ENCODE measurements at regions not wholly inside any gene's neighbourhood (a gene's known extent, or its start where the extent isn't known, plus 50 kb on each side); places are given as distances from the start of the nearest gene placed in this dataset.

DNA sequence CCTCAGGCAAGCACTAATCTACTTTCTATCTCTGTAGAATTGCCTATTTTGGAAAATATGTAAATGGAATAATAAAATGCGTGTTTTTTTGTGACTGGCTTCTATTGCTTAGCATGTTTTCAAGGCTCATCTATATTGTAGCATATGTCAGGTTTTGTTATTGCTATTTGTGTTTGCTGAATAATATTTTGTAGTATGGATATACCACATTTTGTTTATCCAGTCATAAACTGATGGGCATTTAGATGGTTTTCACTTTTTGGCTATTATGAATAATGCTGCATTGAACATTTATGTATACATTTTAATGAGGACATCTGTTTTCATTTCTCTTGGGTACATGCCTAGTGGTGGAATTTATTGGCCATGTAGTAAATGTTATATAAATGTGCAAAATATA is 183.3 kb upstream of the ZP4 start:
- no peak overlapping the region for H3K9ac ChIP-seq (replicated peaks; ENCODE audit: extremely low read depth, insufficient read depth, low read length)
- no peaks in the 10 kb centered on the region for H3K4me1 ChIP-seq (ENCODE audit: control insufficient read depth, extremely low read depth, insufficient read depth, low read length)
- H3K4me2 ChIP-seq (ENCODE audit: insufficient read depth, low read length), result no peak overlapping the region
- no peaks in the 10 kb centered on the region for H3K9me3 ChIP-seq (replicated peaks; ENCODE audit: control insufficient read depth, insufficient read depth, low read length)
- H3K27me3 ChIP-seq (ENCODE audit: control insufficient read depth in 2 of 2, insufficient read depth in 2 of 2, low read length in 2 of 2), result no peaks in the 10 kb centered on the region
- H3K79me2 ChIP-seq (ENCODE audit: control insufficient read depth, insufficient read depth, low read length), result no peaks in the 10 kb centered on the region
- TF ChIP-seq POLR2A (IDR thresholded peaks at IDR 0.05; ENCODE audit: low read depth, low read length), result no peak
- no peak for TF ChIP-seq FOS (IDR thresholded peaks at IDR 0.05; ENCODE audit: borderline replicate concordance, insufficient read depth, low read length)
- no peak for TF ChIP-seq EZH2 (IDR thresholded peaks at IDR 0.05; ENCODE audit: borderline replicate concordance, low read depth, low read length, severe bottlenecking)
- TF ChIP-seq JUN (IDR thresholded peaks at IDR 0.05; ENCODE audit: borderline replicate concordance, insufficient read depth, insufficient read length, low read depth), result no peak
- TF ChIP-seq GATA2 (IDR thresholded peaks at IDR 0.05; ENCODE audit: insufficient read depth, insufficient read length, low read depth, low read length), result no peak
- TF ChIP-seq, protein P1, sequence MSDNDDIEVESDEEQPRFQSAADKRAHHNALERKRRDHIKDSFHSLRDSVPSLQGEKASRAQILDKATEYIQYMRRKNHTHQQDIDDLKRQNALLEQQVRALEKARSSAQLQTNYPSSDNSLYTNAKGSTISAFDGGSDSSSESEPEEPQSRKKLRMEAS (IDR thresholded peaks at IDR 0.05; ENCODE audit: insufficient read depth, insufficient read length), result no peak
- no peak overlapping the region for H2AFZ ChIP-seq (ENCODE audit: low read depth, low read length)
- no peaks in the 10 kb centered on the region for H3K9me1 ChIP-seq (replicated peaks; ENCODE audit: control insufficient read depth, extremely low read depth, insufficient read depth, low read length)
- H4K20me1 ChIP-seq (replicated peaks; ENCODE audit: control insufficient read depth, extremely low read depth, insufficient read depth, low read length), result no peaks in the 10 kb centered on the region
- ChIA-PET POLR2A (no interaction called here), CTCF (no interaction called here)
- no peaks in the 10 kb centered on the region for H3K36me3 ChIP-seq (ENCODE audit: control insufficient read depth in 2 of 2, extremely low read depth in 1 of 2, insufficient read depth in 2 of 2, low read length in 2 of 2)
- H3K27ac ChIP-seq (ENCODE audit: insufficient read depth, low read depth, low read length), result no peak overlapping the region
- dilution Hi-C loops (cut with MboI; ENCODE audit: extremely low pct_ligation_motif_present, low sequenced_read_pairs), result no loop called here
- no peak overlapping the region for H3K4me3 ChIP-seq (replicated peaks in 1 of 3; ENCODE audit: insufficient read depth in 1 of 3, low read depth in 1 of 3, low read length in 3 of 3)
- intact Hi-C loops (cut with micrococcal nuclease), result no loop called here
- no TSS peak for BruUV-seq (replicated peaks)
- no peak for DNase-seq (ENCODE audit: low read depth, low spot score)
- FAIRE-seq, result no peak

GRCh38 chr1:238071061-238071460 is 180.3 kb upstream of the ZP4 start:
- no peaks in the 10 kb centered on the region for H4K20me1 ChIP-seq (replicated peaks; ENCODE audit: control insufficient read depth, extremely low read depth, insufficient read depth, low read length)
- ChIA-PET CTCF (no interaction called here), POLR2A (no interaction called here)
- dilution Hi-C loops (cut with MboI; ENCODE audit: extremely low pct_ligation_motif_present, low sequenced_read_pairs), result no loop called here
- no peaks in the 10 kb centered on the region for H3K36me3 ChIP-seq (ENCODE audit: control insufficient read depth in 2 of 2, extremely low read depth in 1 of 2, insufficient read depth in 2 of 2, low read length in 2 of 2)
- no peaks in the 10 kb centered on the region for H3K79me2 ChIP-seq (ENCODE audit: control insufficient read depth, insufficient read depth, low read length)
- no peak overlapping the region for H3K9ac ChIP-seq (replicated peaks; ENCODE audit: extremely low read depth, insufficient read depth, low read length)
- no peaks in the 10 kb centered on the region for H3K27me3 ChIP-seq (ENCODE audit: control insufficient read depth in 2 of 2, insufficient read depth in 2 of 2, low read length in 2 of 2)
- H3K4me2 ChIP-seq (ENCODE audit: insufficient read depth, low read length), result no peak overlapping the region
- no peak overlapping the region for H3K27ac ChIP-seq (ENCODE audit: insufficient read depth, low read depth, low read length)
- no peaks in the 10 kb centered on the region for H3K9me1 ChIP-seq (replicated peaks; ENCODE audit: control insufficient read depth, extremely low read depth, insufficient read depth, low read length)
- TF ChIP-seq JUN (IDR thresholded peaks at IDR 0.05; ENCODE audit: borderline replicate concordance, insufficient read depth, insufficient read length, low read depth) (no peak), CTCF (IDR thresholded peaks at IDR 0.05; ENCODE audit: extremely low read depth in 1 of 2, insufficient read depth in 1 of 2, low read depth in 1 of 2, low read length in 2 of 2) (no peak), MYC (IDR thresholded peaks at IDR 0.05; ENCODE audit: low read depth, low read length) (no peak), FOS (IDR thresholded peaks at IDR 0.05; ENCODE audit: borderline replicate concordance, insufficient read depth, low read length) (no peak), GATA2 (IDR thresholded peaks at IDR 0.05; ENCODE audit: insufficient read depth, insufficient read length, low read depth, low read length) (no peak), POLR2A (IDR thresholded peaks at IDR 0.05; ENCODE audit: low read depth, low read length) (no peak), POLR2AphosphoS5 (IDR thresholded peaks at IDR 0.05; ENCODE audit: insufficient read depth, low read depth, low read length) (no peak), EZH2 (IDR thresholded peaks at IDR 0.05; ENCODE audit: borderline replicate concordance, low read depth, low read length, severe bottlenecking) (no peak)
- TF ChIP-seq, protein P1 (IDR thresholded peaks at IDR 0.05; ENCODE audit: insufficient read depth, insufficient read length), result no peak
- H2AFZ ChIP-seq (ENCODE audit: low read depth, low read length), result no peak overlapping the region
- no peaks in the 10 kb centered on the region for H3K4me1 ChIP-seq (ENCODE audit: control insufficient read depth, extremely low read depth, insufficient read depth, low read length)
- intact Hi-C loops (cut with micrococcal nuclease), result no loop called here
- peaks cover 2% of the 10 kb centered on the region for H3K9me3 ChIP-seq (replicated peaks; ENCODE audit: control insufficient read depth, insufficient read depth, low read length)
- H3K4me3 ChIP-seq (replicated peaks in 1 of 3; ENCODE audit: insufficient read depth in 1 of 3, low read depth in 1 of 3, low read length in 3 of 3), result no peak overlapping the region
- no TSS peak for BruUV-seq (replicated peaks)
- FAIRE-seq, result no peak
- DNase-seq (ENCODE audit: low read depth, low spot score), result no peak

Data from endothelial cell of umbilical vein (primary cell).